ENCODE measurements at regions not wholly inside any gene's neighbourhood (a gene's known extent, or its start where the extent isn't known, plus 50 kb on each side); places are given as distances from the start of the nearest gene placed in this dataset.
"Not testable (repeated sequence)": the region's sequence is repeated elsewhere in the genome, so short reads cannot be mapped to it uniquely, and the experiment has no call there.

GRCh38 chr4:129999156-129999555 lies 903.2 kb downstream of the C4orf33 start:
- no peak for DNase-seq (ENCODE audit: low read depth)

- no peak for DNase-seq (ENCODE audit: low read depth)
Measured at GRCh38 chr4:130008461-130008860, 912.5 kb downstream of the C4orf33 start.

- not testable (repeated sequence) for DNase-seq (ENCODE audit: low read depth)
Measured at GRCh38 chr4:130012806-130013205, 916.9 kb downstream of the C4orf33 start.

GRCh38 chr4:130021706-130022105 lies 925.8 kb downstream of the C4orf33 start:
- DNase-seq (ENCODE audit: low read depth), result no peak

- DNase-seq (ENCODE audit: low read depth), result no peak
Measured at GRCh38 chr4:130023088-130023487, 927.1 kb downstream of the C4orf33 start.

GRCh38 chr4:130025701-130026100 lies 929.7 kb downstream of the C4orf33 start:
- DNase-seq (ENCODE audit: low read depth), result no peak

GRCh38 chr4:130026185-130026584 lies 930.2 kb downstream of the C4orf33 start:
- no peak for DNase-seq (ENCODE audit: low read depth)

- DNase-seq (ENCODE audit: low read depth), result no peak
Measured at GRCh38 chr4:130027973-130028372, 932.0 kb downstream of the C4orf33 start.

GRCh38 chr4:130028552-130028951 lies 932.6 kb downstream of the C4orf33 start:
- no peak for DNase-seq (ENCODE audit: low read depth)

GRCh38 chr4:130029442-130029841 lies 933.5 kb downstream of the C4orf33 start:
- DNase-seq (ENCODE audit: low read depth), result no peak

GRCh38 chr4:130031858-130032257 lies 935.9 kb downstream of the C4orf33 start:
- no peak for DNase-seq (ENCODE audit: low read depth)

- DNase-seq (ENCODE audit: low read depth), result not testable (repeated sequence)
Measured at GRCh38 chr4:130033657-130034056, 937.7 kb downstream of the C4orf33 start.

- no peak for DNase-seq (ENCODE audit: low read depth)
Measured at GRCh38 chr4:130034876-130035275, 938.9 kb downstream of the C4orf33 start.

GRCh38 chr4:130035391-130035790 lies 939.4 kb downstream of the C4orf33 start:
- DNase-seq (ENCODE audit: low read depth), result no peak

GRCh38 chr4:130037866-130038265 lies 941.9 kb downstream of the C4orf33 start:
- DNase-seq (ENCODE audit: low read depth), result not testable (repeated sequence)

- not testable (repeated sequence) for DNase-seq (ENCODE audit: low read depth)
Measured at GRCh38 chr4:130038540-130038939, 942.6 kb downstream of the C4orf33 start.

GRCh38 chr4:130043732-130044160 lies 947.8 kb downstream of the C4orf33 start:
- DNase-seq (ENCODE audit: low read depth), result peak; percentile 8

GRCh38 chr4:130044788-130045531 lies 949.0 kb downstream of the C4orf33 start:
- DNase-seq (ENCODE audit: low read depth), result no peak

- no peak for DNase-seq (ENCODE audit: low read depth)
Measured at GRCh38 chr4:130053723-130054122, 957.8 kb downstream of the C4orf33 start.

GRCh38 chr4:130054908-130055307 lies 959.0 kb downstream of the C4orf33 start:
- DNase-seq (ENCODE audit: low read depth), result no peak

GRCh38 chr4:130056286-130056685 lies 960.3 kb downstream of the C4orf33 start:
- no peak for DNase-seq (ENCODE audit: low read depth)

GRCh38 chr4:130064471-130064870 lies 968.5 kb downstream of the C4orf33 start:
- no peak for DNase-seq (ENCODE audit: low read depth)

GRCh38 chr4:130067419-130067818 lies 971.5 kb downstream of the C4orf33 start:
- DNase-seq (ENCODE audit: low read depth), result no peak

GRCh38 chr4:130068072-130068471 lies 972.1 kb downstream of the C4orf33 start:
- DNase-seq (ENCODE audit: low read depth), result no peak

All from GM04504 (cell line).